ENCODE measurements at regions not wholly inside any gene's neighbourhood (a gene's known extent, or its start where the extent isn't known, plus 50 kb on each side); places are given as distances from the start of the nearest gene placed in this dataset.
A peak's percentile ranks its signal among the peaks of the same experiment; 100 is the strongest.
"Not testable (repeated sequence)": the region's sequence is repeated elsewhere in the genome, so short reads cannot be mapped to it uniquely, and the experiment has no call there.

DNA sequence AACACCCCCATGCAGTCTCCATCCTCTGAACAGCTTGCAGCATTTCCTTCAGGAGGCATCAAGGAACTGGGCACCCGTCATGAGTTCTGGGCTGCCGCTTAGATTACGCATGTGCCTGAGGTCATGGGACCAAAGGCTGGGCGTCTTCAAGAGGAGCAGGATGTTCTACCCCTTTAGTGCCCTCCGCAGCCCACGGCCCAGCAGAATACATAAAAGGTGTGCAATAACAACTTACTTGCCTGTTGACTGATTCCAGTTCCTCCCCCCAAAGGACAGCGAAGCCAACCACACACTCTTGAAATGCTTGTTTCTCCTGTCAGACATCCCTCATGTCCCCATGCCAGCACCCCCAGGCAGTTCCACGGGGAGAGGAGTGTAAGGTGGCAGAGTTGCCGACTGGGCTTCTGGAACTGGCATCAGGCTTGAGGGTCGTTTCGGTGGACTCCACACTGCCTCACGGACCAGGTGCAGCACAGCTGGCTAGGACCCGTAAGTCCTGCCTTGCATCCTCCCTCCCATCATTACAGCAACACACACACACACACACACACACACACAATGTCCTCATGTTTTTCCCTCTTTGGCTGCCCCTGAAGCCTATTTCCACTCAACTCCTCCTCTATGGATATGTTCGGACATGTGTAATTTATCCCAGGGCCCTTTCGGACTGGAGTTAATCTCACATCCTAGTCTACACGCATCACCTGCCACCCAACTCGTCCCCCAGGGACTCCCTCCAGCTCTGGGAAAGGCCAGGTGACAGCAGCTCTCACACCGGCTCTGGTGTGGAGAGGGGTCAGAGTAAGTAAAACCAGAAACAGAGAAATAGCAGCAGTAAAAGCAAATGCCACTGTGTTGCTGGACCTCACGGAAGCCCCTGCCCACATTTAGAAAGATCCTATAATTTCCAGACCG lies 200.7 kb downstream of the BCL11A start:
- no peak for TF ChIP-seq GATA1 (IDR thresholded peaks at IDR 0.05; ENCODE audit: low read depth, low read length)
- TF ChIP-seq POLR2A (IDR thresholded peaks at IDR 0.05; ENCODE audit: low read length): no peak
- DNase-seq: no peak

DNA sequence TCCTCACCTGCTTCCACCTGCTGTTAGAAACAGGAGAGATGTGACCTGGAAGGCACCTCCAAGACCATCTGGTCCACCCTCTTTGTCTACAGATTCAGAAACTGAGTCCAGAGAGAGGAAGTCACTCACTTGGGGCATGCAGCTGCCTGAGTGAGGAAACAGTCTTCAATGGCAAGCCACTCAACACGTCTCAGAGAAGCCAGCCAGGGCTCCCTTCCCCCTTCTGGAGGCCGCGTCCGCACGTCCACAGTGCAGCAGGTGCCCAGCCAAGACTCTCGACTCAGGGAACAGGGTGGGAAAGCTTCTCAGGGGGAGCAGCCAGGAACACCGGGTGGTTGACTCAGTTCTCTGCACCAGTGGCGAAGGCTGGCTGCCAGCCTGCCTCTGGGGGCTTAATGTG lies 201.7 kb downstream of the BCL11A start:
- TF ChIP-seq POLR2A (IDR thresholded peaks at IDR 0.05; ENCODE audit: low read length): no peak
- no peak for TF ChIP-seq GATA1 (IDR thresholded peaks at IDR 0.05; ENCODE audit: low read depth, low read length)
- DNase-seq: no peak

DNA sequence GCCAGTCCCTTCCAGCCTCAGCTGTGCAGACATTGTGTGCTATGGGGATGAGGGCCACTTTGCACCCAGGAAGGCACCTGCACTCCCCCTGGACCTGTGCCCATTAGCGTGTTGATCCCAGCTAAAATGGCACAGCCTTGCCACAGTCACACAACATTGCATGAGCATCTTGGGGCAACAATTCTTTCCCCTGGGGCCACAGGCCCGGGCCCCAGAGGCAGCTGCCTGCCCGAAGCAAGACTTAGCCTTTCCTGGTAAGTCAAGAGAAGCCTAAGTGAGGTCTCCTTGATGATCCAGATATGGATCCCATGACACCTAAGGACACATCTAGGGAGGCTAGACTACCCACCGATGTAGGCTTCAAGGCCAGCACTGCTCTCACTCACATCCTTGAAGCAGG lies 202.1 kb downstream of the BCL11A start:
- no peak for DNase-seq
- no peak for TF ChIP-seq GATA1 (IDR thresholded peaks at IDR 0.05; ENCODE audit: low read depth, low read length)
- no peak for TF ChIP-seq POLR2A (IDR thresholded peaks at IDR 0.05; ENCODE audit: low read length)

DNA sequence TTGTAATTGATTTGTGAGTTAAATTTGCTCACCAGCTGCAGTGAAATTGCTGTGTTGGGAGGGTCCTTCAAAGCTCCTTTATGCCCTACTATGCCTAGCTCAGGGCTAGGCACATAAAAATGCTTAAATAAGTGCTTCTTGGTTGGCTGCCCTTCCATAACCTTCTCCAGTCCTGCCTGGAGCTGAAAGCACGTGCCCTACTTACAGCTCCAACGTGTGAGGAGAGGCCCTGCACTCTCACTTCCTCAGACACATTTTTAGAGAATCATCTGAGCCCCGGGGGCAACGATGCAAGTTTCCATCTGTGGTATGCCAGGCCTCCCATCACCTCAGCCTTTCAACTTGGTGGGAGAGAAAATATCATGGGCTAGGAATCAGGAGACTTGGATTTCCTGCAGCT lies 202.7 kb downstream of the BCL11A start:
- no peak for DNase-seq
- TF ChIP-seq POLR2A (IDR thresholded peaks at IDR 0.05; ENCODE audit: low read length) (no peak), GATA1 (IDR thresholded peaks at IDR 0.05; ENCODE audit: low read depth, low read length) (no peak)

DNA sequence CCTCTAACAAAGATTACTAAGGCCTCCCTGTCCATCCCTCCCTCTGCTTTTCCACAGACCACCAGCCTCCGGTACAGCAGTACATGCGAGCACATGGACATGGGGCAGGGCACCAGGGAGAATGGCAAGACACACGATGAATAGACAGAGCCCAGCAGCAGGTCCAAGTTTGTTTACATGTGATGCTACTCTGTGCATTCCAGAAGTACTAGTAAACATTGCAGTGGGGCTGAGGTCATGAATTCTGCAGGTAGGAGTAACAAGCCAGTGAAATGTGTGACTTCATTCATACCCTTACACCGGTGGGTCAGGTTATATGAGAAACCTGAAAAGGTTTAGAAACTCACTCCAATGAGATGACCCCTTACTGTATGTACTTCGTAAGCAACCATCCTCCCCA lies 205.7 kb downstream of the BCL11A start:
- no peak for TF ChIP-seq GATA1 (IDR thresholded peaks at IDR 0.05; ENCODE audit: low read depth, low read length)
- no peak for TF ChIP-seq POLR2A (IDR thresholded peaks at IDR 0.05; ENCODE audit: low read length)

DNA sequence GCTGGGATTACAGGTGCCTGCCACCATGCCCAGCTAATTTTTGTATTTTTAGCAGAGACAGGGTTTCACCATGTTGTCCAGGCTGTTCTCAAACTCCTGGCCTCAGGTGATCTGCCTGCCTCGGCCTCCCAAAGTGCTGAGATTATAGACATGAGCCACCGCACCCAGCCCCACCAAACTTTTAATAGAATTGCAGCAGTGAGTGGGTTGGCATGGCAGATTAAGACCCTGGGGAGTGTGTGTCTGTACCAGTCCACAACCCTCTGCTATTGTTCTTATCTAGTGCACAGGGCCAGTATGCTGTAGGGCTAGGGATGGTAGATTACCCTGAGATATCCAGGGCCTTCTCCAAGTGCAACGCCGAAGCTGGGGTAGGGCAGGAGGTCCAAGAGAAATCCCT lies 211.0 kb downstream of the BCL11A start:
- not testable (repeated sequence) for DNase-seq

More for the DNA sequence above, 205.7 kb downstream of the BCL11A start:
- DNase-seq: no peak

DNA sequence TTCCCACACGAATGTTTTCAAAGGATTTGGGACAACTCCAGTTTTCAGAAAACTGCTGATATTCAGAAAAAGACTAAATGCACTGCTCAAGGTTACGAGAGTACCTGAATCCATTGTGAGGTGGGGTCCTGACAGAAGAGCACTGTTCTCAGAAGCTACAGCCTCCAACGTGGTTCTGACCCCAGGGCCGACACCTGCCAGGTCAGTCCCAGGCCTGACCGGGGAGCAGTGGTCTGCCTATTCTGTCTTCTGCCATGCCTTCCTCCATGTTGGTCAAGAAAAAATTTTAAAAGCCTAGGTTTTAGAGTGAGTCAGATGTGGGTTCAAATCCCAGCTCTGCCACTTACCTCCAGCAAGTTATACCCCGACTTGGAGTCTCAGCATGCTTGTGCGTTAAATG lies 212.3 kb downstream of the BCL11A start:
- no peak for DNase-seq
- TF ChIP-seq GATA1 (IDR thresholded peaks at IDR 0.05; ENCODE audit: low read depth, low read length) (no peak), POLR2A (IDR thresholded peaks at IDR 0.05; ENCODE audit: low read length) (no peak)

DNA sequence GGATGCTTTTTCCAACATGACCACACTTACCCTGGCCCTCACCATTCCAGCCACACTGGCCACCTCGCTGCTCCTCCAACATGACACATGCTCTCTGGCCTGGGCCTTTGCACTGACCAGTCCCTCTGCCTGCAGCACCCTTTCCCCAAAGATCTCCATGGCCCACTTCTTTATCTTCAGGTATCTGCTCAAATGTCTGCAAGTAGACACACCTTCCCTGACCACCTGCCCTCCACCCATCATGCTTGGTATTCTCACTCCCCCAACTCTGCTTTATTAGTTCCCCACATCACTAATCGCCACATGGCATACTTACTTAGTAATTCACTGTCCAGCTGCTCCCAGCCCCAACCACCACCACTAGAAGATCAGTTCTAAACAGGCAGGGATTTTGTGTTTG lies 214.2 kb downstream of the BCL11A start:
- DNase-seq: no peak
- TF ChIP-seq POLR2A (IDR thresholded peaks at IDR 0.05; ENCODE audit: low read length) (no peak), GATA1 (IDR thresholded peaks at IDR 0.05; ENCODE audit: low read depth, low read length) (no peak)

DNA sequence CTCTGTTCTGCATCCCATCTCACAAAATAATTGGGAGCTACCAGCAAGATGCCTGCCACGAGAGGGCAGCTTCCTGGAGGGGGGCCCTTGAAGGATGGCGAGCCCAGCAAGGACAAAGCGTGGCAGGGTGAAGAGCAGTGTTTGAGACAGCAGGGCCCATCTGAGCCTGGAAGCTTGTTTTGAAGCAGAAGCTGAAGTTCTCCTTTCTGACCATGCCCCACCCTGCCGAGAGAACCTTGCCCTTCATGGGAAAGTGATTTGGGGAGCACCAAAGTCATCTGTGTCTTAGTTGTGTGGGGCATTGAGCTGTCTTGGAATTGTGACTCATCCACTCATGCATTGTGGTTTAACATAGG lies 216.3 kb downstream of the BCL11A start:
- DNase-seq: peak; percentile 21 to 30
- TF ChIP-seq POLR2A (IDR thresholded peaks at IDR 0.05; ENCODE audit: low read length) (no peak), GATA1 (IDR thresholded peaks at IDR 0.05; ENCODE audit: low read depth, low read length) (no peak)

DNA sequence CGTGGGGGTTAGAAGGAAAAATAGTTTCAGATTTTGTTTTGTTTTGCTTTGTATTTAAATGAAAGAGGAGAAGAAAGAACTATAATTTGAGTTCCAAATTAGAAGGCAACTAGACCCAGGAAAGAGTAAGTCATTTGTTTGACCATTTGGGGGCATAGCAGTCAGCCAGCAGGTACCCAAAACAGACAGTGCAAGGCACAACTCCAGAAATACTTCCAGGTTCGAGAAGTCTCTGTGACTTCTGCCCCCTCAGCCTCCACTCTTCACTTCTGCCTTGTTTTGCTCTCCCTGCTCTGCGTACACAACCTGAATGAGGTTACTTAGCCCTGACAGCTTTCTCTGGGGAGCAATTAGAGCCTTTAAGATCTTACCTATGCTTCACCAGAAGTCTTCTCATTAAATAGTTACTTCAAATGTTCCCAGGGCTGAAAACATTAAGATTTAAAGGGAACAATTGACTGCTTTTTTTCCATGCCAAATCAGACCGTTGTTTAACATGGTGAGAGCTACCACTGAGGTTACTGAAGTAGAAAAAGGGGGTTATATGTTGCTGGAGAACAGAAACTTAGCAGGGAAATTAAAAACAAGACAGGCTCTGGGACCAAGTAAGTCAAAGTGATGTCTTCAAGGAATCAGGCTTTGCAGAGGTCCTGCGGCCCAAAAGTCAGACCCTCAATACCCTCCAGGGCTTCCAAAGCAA lies 216.9 kb downstream of the BCL11A start:
- no peak for TF ChIP-seq POLR2A (IDR thresholded peaks at IDR 0.05; ENCODE audit: low read length)
- TF ChIP-seq GATA1 (IDR thresholded peaks at IDR 0.05; ENCODE audit: low read depth, low read length): no peak
- DNase-seq: no peak

DNA sequence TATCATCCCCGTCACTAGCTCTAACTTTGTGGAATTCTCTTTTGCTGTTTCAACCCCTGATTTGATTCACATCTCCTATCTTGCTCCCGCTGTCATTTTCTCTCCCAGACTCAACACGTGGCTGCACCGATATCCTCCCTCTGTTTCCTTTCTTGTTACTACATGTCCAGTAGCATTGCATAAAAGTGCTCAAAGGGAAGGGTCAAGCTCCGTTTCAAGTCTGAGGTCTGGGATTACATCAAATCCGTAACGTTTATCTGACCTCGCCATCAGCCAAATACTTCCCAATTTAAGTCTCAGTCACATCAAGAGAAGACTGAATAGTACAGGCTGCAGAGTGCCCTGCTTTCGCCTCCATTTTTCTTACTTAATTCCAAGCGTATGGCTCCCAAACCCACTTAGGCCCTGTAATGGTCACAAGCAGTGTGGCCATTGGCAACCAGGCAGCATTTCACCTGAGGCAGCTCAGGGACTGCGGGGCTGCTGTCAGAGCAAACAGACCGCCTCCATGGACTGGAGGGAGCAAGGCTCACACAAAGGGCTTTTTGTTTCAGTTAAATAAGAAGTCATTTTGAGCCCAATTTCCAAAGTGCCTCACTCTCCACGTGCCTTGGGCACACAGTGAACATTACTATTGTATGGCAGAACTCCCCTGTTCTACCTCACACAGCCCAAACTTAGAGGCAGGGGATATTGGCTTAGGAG lies 217.8 kb downstream of the BCL11A start:
- no peak for TF ChIP-seq POLR2A (IDR thresholded peaks at IDR 0.05; ENCODE audit: low read length)
- TF ChIP-seq GATA1 (IDR thresholded peaks at IDR 0.05; ENCODE audit: low read depth, low read length): no peak
- no peak for DNase-seq

DNA sequence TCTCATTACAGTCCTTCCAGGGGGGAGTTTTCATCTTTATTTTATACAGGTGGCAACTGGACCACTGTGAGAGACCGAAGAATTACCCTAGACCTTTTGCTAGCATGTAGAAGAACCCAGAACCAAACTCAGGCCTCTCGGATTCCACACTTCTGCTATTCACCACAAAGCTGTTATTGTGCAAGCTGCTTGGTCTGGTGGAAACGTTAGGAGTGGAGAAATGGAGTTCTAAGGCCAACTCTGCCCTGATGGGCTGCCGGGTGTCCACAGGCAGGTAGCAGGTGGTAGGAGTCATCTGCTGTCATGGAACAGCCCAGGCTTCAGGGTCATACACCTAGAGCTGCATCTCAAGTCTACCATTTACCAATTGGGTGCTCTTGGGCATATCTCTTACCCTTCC lies 218.8 kb downstream of the BCL11A start:
- TF ChIP-seq GATA1 (IDR thresholded peaks at IDR 0.05; ENCODE audit: low read depth, low read length) (no peak), POLR2A (IDR thresholded peaks at IDR 0.05; ENCODE audit: low read length) (no peak)
- DNase-seq: no peak

DNA sequence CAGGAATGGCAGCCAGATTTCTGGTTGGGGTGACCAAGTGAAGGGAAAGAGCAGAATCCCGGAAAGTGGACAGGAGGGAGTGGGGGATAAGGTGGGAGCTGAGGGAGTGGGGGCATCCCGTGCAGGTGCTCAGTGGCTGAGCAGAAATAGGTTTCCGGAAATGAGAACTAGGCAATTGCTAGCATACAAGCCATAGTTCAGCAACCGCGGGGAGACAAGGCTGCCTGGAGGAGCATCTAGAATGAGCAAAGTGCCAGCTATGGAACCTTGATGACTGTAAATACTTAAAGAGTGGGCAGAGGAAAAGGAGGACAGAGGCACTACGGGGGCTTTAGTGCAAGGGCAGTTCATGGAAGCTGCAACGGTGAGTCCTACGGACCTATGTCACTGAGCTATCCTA lies 220.2 kb downstream of the BCL11A start:
- DNase-seq: no peak
- no peak for TF ChIP-seq GATA1 (IDR thresholded peaks at IDR 0.05; ENCODE audit: low read depth, low read length)
- TF ChIP-seq POLR2A (IDR thresholded peaks at IDR 0.05; ENCODE audit: low read length): no peak

DNA sequence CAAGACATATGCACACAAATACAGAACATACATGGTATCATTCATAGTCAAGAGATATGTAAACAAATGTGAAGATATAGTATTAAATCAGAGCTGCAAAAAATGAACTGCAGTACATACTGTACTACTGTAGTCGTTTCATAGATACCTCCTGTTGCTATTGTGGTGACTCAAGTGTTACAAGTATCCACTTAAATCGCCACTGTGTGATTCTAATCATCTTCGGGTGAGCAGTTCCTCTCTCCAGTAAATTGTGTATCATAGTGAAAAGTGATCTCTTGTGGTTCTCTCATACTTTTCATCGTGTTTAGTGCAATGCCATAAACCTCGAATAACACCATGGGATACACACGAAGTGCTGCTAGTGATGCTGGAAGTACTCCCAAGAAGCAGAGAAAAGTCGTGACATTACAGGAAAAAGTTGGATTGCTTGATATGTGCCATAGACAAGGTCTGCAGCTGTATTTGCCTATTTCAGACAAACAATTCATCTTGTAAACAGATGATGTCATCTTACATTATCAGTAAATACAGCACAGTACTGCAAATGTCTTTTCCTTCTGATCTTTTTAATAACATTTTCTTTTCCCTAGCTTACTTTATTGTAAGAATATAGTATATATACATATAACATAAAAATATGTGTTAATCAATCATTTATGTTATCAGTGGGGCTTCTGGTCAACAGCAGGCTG lies 222.2 kb downstream of the BCL11A start:
- no peak for DNase-seq
- no peak for TF ChIP-seq POLR2A (IDR thresholded peaks at IDR 0.05; ENCODE audit: low read length)
- no peak for TF ChIP-seq GATA1 (IDR thresholded peaks at IDR 0.05; ENCODE audit: low read depth, low read length)
